Esophagus squamous epithelium (tissue), 4 donors: ENCODE measurements at regions not wholly inside any gene's neighbourhood (a gene's known extent, or its start where the extent isn't known, plus 50 kb on each side); places are given as distances from the start of the nearest gene placed in this dataset.

ENCODE experiments used
- POLR2A ChIP-seq, 4 donors: fragments of 450-650 bp; IDR thresholded peaks; one replicate each; pipeline ENCODE4 v1.6.1; 2017; ENCODE audit warnings: antibody characterized with exemption in 4 of 4, mild to moderate bottlenecking in 4 of 4, moderate library complexity in 3 of 4
- TF ChIP-seq, protein P1 (sequence below), 6 experiments: fragments of 450-650 bp in 4 of 6; fragments of 200-600 bp in 2 of 6; sonication (generic) in 2 of 6; IDR thresholded peaks; one replicate each; pipeline ENCODE4 v1.5.1; 2016 to 2019; ENCODE audit warnings: antibody characterized with exemption in 6 of 6, mild to moderate bottlenecking in 4 of 6, moderate library complexity in 4 of 6

DNA sequence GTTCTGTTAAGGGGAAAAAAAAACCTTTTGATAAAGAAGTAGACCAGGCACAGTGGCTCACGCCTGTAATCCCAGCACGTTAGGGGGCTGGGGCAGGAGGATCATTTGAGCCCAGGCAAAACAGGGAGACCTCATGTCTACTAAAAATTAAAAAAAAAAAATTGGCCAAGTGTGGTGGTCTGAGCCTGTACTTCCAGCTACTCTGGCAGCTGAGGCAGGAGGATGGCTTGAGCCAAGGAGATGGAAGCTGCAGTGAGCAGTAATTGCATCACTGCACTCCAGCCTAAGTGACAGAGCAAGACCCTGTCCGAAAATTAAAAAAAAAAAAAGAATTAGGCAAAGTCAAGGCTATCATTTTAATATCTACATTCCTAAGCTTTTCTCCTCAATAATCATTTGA lies 124.8 kb upstream of the CPM start:
- TF ChIP-seq, protein P1, sequence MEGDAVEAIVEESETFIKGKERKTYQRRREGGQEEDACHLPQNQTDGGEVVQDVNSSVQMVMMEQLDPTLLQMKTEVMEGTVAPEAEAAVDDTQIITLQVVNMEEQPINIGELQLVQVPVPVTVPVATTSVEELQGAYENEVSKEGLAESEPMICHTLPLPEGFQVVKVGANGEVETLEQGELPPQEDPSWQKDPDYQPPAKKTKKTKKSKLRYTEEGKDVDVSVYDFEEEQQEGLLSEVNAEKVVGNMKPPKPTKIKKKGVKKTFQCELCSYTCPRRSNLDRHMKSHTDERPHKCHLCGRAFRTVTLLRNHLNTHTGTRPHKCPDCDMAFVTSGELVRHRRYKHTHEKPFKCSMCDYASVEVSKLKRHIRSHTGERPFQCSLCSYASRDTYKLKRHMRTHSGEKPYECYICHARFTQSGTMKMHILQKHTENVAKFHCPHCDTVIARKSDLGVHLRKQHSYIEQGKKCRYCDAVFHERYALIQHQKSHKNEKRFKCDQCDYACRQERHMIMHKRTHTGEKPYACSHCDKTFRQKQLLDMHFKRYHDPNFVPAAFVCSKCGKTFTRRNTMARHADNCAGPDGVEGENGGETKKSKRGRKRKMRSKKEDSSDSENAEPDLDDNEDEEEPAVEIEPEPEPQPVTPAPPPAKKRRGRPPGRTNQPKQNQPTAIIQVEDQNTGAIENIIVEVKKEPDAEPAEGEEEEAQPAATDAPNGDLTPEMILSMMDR (IDR thresholded peaks at IDR 0.05): no peak
- TF ChIP-seq POLR2A (IDR thresholded peaks at IDR 0.05): no peak
